HG03066 (cell line): ENCODE measurements at regions not wholly inside any gene's neighbourhood (a gene's known extent, or its start where the extent isn't known, plus 50 kb on each side); places are given as distances from the start of the nearest gene placed in this dataset.
"Not testable (repeated sequence)": the region's sequence is repeated elsewhere in the genome, so short reads cannot be mapped to it uniquely, and the experiment has no call there.

Experiments
- ATAC-seq: cut with Tn5 transposase; IDR thresholded peaks from one replicate; pipeline ENCODE4 v1.9.1; 2021; ENCODE audit warnings: low read depth; ENCODE audit not compliant: unreplicated experiment

DNA sequence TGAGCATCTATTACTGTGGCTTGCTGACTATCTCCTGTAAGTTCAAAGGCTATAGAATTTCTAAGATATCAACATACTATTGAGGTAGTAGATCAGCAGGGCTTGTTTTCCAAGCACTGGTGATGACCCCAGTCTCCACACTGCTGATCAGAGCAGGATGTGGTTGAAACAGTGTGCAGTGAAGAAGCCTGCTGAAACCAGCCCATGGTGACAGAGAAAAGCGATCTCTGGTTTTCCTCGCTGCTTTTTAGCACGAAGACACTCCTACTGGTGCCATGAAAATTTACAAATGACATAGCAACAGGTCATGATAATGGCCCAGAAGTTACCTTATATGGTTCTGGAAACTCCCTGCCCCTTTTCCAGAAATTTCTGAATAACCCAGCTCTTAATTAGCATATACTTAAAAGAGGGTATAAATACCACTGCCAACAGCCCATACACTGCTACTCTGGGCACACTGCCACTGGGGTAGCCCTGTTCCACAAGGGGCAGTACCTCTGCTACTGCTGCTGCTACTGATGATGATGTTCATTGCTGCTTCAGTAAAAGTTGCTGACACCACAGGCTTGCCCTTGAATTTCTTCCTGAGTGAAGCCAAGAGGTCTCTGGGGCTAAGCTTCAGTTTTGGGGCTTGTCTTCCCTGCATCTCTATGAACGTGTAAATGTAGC lies 1689.5 kb upstream of the PCDH10 start:
- ATAC-seq = peak; percentile 81

DNA sequence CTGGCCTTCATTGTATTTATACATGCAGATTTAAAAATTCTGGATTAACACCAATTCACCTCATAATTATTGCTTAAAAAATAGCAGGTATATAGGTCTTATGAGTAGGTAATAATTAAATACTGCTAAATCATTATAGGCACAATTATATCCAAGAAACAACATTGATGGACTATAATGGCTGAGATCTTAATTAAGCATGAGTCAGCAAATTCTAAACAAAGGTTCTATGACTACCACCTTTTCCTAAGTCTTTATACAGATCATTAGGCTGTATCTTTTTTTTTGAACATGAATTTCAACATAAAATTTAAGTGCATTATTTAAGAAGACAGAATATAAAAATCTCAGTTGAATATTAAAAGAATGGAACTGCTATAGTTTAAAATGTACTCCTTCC lies 1678.7 kb upstream of the PCDH10 start:
- ATAC-seq = no peak

DNA sequence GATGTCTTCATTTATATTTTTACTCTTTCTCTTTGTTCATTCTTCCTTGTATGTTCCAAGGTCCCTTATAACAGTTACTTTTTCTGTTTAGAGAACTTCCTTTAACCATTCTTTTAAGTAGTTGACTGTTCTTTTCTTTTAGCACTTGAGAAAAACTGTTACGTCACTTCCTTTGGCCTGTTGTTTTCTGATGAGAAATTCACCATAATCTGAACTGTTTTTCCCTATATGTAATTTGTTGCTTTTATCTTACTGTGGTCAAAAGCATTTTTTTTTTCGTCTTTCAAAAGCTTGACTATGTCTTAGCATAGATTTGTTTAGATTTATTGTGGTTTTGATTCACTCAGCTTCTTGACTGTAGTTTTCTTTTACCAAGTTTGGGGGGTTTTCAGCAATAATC lies 1660.3 kb upstream of the PCDH10 start:
- ATAC-seq = no peak

DNA sequence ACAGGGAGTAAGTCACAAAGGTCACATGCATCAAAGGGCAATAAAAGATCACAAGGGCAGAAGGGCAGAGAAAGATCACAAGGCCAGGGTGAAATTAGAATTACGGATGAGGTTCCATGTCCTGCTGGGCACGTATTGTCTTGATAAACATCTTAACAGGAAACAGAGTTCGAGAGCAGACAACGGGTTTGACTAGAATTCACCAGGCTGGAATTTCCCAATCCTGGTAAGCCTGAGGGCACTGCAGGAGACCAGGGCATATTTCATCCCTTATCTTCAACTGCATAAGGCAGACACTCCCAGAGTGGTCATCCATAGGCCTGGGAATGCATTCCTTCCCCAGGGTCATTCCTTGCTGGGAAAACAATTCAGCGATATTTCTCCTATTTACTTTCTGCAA lies 1652.9 kb upstream of the PCDH10 start:
- not testable (repeated sequence) for ATAC-seq

DNA sequence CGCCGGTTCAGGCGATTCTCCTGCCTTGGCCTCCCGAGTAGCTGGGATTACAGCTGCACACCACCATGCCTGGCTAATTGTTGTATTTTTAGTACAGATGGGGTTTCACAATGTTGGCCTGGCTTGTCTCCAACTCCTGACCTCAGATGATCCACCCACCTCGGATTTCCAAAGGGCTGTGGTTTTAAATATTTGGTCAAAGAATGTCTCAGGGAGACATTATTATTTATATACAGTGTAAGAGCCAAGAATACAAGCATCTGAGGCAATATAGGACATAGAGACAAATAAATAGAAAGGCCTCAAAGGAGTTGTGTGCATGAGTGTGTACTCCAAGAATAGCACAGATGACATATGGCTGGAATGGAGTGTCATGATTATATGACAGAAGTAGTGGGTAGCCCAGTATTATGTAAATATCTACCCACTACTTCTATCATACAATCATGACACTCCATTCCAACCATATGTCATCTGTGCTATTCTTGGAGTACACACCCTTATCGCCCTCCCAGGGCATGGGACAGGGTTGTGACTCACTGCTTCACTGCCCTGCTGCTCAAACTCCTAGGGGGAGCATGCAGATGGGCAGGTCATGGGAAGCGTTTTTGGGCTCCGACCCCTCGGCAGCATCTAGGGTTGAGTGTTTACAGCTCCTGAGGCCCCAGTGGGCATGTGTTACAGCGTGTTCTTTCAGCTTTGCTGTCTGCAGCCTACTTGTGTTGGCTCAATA lies 1649.8 kb upstream of the PCDH10 start:
- no peak for ATAC-seq

DNA sequence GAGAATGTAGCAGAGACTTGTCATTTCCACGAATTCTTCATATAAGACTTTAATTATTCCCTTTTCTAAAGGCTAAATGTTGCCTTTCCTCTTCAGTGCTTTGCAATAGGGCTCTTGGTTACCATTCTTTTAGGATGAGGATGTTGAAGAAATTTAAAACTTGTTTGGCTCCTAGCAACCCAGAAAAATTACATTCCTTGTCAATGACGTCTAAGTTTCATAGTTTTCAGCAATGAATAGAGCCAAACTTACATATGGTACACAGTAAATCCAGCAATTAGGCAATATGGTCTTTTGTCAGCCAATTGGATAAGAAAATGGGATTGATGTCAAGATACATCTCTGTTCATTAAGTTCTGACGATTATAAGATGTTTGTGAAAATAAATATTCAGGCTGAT lies 1639.6 kb upstream of the PCDH10 start:
- ATAC-seq = no peak

DNA sequence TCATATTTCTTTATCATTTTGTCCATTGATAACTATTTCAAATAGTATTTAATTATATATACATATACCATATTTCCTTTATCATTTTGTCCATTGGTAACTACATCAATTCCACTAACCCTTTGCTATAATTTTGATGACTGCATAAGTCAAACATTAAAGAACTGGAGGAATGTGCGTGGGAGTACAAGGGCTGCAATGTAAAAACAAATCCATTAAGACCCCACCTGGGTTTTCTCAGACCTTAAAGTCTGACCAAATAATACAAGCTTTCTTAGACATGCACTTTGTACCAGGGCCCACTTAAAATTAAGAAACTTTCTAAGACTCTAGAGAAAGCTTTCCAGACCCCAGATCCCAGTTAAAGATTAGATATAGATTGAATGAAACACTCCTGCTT lies 1622.4 kb upstream of the PCDH10 start:
- no peak for ATAC-seq

DNA sequence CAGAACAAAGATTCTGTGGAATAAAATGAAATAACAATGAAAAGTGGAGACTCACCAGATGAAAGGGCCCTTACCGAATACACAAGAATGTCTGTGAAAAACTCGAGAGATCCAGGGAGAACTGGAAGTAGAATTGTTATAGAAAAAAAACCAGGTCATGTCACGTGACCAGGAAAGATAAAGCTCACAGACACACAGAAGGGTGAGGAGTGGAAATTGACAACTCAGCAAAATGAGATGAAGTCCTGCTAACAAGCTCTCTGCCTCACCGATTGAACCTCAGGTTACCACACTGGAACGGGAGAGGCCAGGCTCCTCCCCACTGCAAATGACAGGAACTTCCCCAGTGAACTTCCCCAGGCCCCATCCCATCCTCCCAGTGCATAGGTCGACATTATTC lies 1618.0 kb upstream of the PCDH10 start:
- no peak for ATAC-seq

DNA sequence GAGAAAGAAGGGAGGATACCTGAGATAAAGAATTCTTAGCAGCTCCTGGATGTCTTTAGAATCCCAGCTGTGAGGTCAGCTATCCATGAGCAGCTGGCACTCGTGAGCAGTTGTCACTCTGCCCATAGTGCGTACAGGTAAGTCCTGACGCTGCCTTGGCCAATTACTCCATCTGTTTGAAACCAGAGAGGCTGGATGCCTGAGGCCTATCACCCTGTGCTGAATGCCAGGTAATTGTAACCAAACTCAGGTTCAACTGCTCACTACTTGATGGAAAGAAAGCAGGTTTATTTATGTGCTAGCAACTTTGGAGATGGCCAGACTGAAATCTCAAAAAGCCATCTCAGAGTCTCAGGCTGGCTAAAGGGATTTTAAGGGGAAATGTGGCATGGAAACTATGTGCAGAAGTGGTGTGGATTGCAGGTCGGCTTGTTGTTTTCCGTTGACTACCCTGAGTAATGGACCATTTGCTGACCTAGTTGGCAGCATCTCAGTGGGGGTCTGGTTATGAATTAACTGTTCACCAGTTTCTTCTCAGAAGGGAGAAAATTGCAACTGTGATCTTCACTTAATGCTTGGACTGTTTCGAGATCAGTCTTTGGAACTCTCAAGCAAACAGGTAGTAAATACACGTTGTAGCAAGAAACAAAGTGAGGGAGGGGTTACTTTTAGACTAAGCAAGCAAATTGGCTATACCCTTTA lies 1614.0 kb upstream of the PCDH10 start:
- no peak for ATAC-seq

DNA sequence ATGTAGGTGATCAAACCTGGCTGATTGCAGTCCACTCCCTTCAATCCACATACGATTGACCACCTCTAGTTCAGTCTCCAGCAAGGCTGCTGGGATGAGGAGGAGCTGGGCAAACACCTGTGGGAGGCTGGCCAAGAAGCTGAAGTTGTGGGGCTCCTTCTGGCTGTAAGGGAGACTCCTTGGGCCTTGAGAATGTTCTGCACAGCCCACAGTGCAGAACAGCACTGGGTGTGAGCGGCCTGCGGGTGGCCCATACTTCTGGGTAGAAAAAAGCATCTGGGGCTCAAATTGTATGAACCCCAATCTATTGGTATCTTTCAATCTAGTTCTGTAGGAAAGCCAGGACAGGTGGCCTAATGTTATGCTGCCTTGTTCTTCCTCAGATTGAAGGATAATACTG lies 1608.8 kb upstream of the PCDH10 start:
- ATAC-seq = no peak

DNA sequence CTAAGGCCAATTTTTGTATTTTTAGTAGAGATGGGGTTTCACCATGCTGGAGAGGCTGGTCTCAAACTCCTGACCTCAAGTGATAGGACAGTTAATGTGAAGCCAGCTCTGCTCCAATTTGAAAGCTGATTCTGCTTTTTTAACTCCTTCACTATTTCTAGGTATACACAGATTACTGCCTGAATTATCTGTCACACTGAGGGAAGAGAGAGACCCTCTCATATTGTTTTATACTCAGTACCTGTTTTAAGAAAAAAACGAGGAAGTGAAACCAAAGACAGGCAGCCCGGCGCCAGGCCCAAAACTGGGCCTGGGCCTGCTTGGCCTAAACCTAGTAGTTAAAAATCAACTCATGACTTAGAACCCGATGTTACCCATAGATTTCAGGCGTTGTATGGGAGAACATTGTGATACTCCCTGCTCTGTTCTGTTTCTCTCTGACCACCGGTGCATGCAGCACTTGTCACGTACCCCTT lies 1601.5 kb upstream of the PCDH10 start:
- ATAC-seq = peak; percentile 69

DNA sequence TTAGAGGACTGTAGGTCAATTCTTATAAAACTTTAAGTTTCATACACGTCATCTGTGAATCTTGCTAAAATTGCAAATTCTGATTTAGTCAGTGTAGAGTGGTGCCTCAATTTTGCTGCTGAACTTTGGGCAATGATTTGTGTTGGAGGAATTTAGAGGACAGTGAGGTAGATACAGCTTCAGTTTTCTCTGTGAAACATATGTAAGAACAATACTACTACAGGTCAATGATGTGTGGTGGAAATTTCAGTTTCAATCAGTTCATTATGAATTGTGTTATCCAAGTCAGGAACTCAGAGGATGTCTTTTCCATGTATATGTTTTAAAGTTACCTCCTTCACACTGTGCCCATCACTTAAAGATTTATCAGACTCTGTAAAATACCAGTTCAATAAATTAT lies 1597.8 kb upstream of the PCDH10 start:
- no peak for ATAC-seq

DNA sequence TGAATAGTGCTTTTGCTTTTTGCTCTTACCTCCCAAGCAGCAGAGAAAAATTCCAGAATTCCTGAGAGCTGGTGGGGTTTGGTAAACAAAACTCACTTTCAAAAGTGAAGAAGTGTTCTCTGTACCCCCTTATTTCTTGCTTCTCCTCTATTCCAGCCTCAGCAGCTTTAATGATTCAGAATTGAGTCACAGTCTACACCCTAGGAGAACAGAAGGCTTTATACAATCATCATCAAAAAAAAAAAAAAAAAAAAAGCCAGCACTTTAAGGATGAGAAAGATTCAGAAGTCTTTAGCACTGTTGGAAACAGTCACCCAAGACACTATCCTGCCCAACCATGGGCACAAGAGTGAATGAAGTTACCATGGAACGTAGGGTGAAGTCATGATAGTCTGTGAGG lies 1583.1 kb upstream of the PCDH10 start:
- ATAC-seq = no peak

DNA sequence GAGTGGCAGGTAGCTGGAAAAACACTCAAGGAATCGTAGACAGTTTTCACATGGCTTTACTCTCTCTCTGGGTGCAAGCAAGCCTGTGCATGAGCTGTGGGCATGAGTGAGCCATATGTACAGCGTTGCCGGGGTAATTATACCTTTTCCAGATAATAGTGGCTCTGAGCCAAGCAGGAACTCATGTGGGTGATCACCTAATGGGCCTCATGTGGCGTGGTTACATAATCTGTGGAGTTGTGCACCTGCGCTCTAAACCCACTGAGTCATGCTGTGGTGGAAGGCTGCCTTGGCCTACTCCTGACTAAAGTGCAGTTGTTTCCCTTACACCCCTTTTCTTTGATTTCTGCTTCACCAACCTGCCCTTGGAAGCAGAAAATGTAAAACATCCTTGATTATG lies 1564.5 kb upstream of the PCDH10 start:
- no peak for ATAC-seq

DNA sequence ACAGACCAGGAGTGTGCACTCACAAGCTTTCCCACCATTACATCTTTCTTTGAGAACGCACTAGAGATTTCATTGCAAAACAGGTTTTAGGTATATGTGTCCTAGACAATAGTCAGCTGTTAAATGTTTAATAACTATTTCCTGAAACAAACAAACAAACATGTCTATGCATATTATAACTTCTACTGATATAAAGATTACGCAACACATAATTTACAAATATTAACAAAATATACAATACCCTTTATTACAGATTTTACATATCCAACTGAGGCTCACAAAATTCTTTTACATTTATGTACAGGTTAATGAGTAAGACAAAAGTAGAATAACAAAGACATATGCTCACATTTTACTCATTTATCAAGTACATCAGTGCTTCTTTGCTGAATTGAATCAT lies 1554.0 kb upstream of the PCDH10 start:
- ATAC-seq = no peak

DNA sequence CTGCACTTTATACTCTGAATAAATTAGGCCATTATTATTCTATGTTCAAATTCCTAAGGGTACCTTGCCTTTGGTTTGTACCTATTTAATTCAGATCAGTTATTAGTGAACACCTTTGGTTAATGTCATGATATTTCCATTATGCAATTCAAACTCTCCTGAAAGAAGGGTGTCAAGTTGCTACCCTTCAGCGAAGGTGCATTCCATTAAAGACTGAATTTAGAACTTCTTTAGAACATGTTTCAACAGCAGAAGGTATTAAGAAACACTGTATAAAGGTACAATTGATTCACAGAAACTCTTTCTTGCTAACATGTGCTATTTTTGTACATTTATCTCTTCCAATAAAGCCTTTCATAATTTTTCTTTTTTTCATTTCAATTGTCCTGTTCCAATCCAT lies 1545.4 kb upstream of the PCDH10 start:
- no peak for ATAC-seq

DNA sequence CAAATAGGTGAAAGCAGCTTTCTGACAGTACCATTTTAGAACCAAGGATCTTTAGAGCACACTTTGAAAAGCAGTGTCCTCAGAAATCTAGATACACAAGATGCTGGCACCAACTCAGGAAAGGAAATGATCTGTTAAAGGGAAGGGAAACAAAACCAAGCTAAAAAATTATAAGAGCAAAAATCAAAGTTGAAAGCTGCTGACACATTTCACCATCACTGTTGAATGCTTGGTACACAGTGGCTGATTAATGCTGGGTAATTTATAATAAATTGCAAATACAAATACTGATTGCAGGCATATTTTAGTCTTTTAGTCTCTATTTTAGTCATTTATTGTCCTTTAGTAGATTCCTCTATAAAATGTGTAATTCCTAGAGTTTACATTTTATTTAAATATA lies 1540.1 kb upstream of the PCDH10 start:
- no peak for ATAC-seq

DNA sequence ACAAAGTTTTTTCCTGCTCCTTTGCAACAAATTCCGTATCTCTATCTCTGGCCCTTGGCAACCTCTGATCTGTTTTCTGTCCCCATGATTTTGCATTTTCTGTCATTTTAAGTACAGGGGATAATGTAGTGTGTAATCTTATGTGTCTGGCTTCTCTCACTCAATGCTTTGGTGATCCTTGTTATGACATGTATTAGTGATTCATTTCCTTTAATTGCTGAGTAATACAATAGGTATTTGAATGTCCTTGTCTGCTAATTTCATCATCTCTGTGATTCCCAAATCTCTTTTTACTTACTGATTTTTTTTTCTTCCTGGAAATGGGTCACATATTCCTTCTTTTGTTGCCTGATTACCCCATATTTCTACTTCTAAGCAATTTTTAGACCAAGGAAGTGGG lies 1538.6 kb upstream of the PCDH10 start:
- not testable (repeated sequence) for ATAC-seq

DNA sequence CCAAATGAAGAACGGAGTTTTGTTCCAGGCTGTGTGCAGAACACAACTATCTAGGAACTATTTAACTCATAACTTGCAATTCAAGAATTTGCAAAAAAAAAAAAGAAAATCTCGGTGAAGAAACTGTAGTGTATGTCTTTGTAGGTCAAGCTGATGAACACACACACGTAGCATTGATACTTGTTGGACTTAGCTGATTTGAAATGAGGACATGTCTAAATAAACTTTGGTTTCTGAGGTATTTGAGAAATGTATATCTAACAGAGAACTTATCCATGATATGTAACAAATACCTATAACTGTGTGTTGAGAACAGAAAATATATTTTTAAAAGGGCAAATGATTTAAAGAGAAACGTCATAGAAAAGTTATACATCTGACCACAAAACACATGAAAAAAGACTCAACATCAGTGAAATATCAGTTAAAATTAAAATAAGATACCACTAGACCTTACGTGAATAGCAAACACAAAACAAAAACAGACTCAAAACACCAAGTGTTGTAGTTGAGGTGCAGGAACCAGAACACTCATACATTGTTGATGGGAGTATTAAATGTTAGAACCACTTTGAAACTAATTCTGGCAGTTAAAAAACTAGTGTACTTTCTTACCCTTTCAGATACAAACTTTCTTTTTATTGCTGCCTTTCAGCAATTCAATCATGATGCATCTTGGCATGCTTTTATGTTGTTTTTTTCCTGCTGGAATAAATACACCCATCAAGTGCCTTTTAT lies 1535.8 kb upstream of the PCDH10 start:
- peak; percentile 60 for ATAC-seq

DNA sequence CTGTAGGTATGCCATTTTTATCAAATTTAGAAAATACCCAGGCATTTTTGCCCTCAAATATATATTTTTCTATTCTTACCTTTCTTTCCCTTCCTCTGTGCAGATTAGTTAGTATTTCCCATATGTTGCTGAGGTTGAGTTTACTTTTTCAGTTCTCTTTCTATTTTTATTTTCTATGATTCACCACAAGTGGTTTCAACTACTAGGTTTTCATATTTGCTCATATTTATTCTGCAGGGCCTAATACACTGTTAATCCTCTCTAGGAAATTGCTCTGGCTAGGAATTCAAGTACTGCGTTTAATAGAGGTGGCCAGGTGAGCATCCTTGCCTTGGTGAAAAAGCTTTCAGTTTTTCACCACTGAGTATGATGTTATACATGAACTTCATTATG lies 1535.3 kb upstream of the PCDH10 start:
- peak; percentile 99 for ATAC-seq

DNA sequence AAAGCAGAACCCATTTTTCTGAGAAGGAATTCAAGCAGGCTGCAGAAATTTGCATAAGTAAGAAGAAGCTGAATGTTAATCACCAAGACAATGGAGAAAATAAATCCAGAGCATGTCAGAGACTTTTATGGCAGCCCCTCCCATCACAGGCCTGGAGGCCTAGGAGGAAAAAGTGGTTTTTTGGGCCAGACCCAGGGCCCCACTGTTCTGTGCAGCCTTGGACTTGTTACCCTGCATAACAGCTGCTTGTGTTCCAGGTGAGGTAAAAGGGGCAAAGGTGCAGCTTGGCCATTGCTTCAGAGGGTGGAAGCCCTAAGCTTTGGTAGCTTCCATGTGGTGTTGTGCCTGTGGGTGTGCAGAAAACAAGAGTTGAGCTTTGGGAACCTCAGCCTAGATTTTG lies 1516.2 kb upstream of the PCDH10 start:
- ATAC-seq = no peak
